RWPE1 (cell line): ENCODE measurements at regions not wholly inside any gene's neighbourhood (a gene's known extent, or its start where the extent isn't known, plus 50 kb on each side); places are given as distances from the start of the nearest gene placed in this dataset.
"Not testable (repeated sequence)": the region's sequence is repeated elsewhere in the genome, so short reads cannot be mapped to it uniquely, and the experiment has no call there.

Experiments used
- CTCF ChIA-PET: fragments of 350-600 bp; sonication (Branson Sonifier 250); formaldehyde crosslinking; extraction: SDS; loops from one replicate; lab custom pipeline; 2021; lab: Yijun Ruan, JAX
- POLR2A ChIA-PET: fragments of 400-600 bp; formaldehyde crosslinking; extraction: SDS; loops from one replicate; lab custom pipeline; 2020; ENCODE audit warnings: antibody characterized with exemption; ENCODE audit not compliant: low non-redundant PET; lab: Yijun Ruan, JAX
- DNase-seq: peaks from one replicate; pipeline ENCODE4 v3.0.0; 2012; ENCODE audit warnings: low spot score
- H3K27ac ChIP-seq: fragments of 450-650 bp; 2 replicates; pipeline ENCODE4 v1.5.1; 2017
- CTCF ChIP-seq: fragments of 450-650 bp; conservative IDR thresholded peaks from 2 replicates; pipeline ENCODE4 v1.5.1; 2017; ENCODE audit warnings: low read depth, mild to moderate bottlenecking

- ChIA-PET POLR2A (no interaction called here), CTCF (interaction anchor here (0.6 to 0.7 kb wide), 3 partner anchors 37 to 190 kb away, joined by 3 to 6 read pairs (median 4); no protein-coding TSS in a partner anchor)
- no peak overlapping the region for H3K27ac ChIP-seq
- no peak for DNase-seq
- TF ChIP-seq CTCF: no peak
Measured at GRCh38 chr5:154654486-154655371, 100.4 kb upstream of the LARP1 start.

- TF ChIP-seq CTCF: no peak
- ChIA-PET POLR2A (no interaction called here), CTCF (interaction anchor here (0.7 to 1.3 kb wide), 2 partner anchors 115 to 350 kb away, joined by 3 read pairs; no protein-coding TSS in a partner anchor)
- H3K27ac ChIP-seq: peak overlapping the region; percentile 48
- no peak for DNase-seq
Measured at GRCh38 chr5:154653764-154654485, 101.3 kb upstream of the LARP1 start.

- DNase-seq: no peak
- peak overlapping the region; percentile 48 for H3K27ac ChIP-seq
- no peak for TF ChIP-seq CTCF
- CTCF ChIA-PET: interaction anchor here (0.5 to 1.3 kb wide), 4 partner anchors 51 to 351 kb away, joined by 3 to 5 read pairs (median 4); no protein-coding TSS in a partner anchor
- POLR2A ChIA-PET: no interaction called here
Measured at GRCh38 chr5:154653418-154653763, 101.8 kb upstream of the LARP1 start.

GRCh38 chr5:154652746-154653417 is 102.3 kb upstream of the LARP1 start:
- H3K27ac ChIP-seq: peak overlapping the region; percentile 48; the same call in 1 of the 2 replicates
- DNase-seq: no peak
- TF ChIP-seq CTCF: no peak
- ChIA-PET POLR2A (no interaction called here), CTCF (interaction anchor here (0.5 to 1.3 kb wide), 6 partner anchors 51 to 351 kb away, joined by 3 to 6 read pairs (median 4); no protein-coding TSS in a partner anchor)

- DNase-seq, POLR2A ChIA-PET, H3K27ac ChIP-seq: not testable (repeated sequence)
- CTCF ChIA-PET: interaction anchor here (0.6 to 1.0 kb wide), 4 partner anchors 30 to 609 kb away, joined by 3 to 6 read pairs (median 3); no protein-coding TSS in a partner anchor
Measured at GRCh38 chr5:154651795-154652194, 103.4 kb upstream of the LARP1 start.

- CTCF ChIA-PET: interaction anchor here (0.6 kb wide), 2 partner anchors 131 to 1501 kb away, joined by 3 to 4 read pairs; no protein-coding TSS in a partner anchor
- no peak for DNase-seq
- no peak overlapping the region for H3K27ac ChIP-seq
- POLR2A ChIA-PET: no interaction called here
- no peak for TF ChIP-seq CTCF
Measured at GRCh38 chr5:154648706-154649105, 106.5 kb upstream of the LARP1 start.
